ENCODE measurements at regions not wholly inside any gene's neighbourhood (a gene's known extent, or its start where the extent isn't known, plus 50 kb on each side); places are given as distances from the start of the nearest gene placed in this dataset.

DNA sequence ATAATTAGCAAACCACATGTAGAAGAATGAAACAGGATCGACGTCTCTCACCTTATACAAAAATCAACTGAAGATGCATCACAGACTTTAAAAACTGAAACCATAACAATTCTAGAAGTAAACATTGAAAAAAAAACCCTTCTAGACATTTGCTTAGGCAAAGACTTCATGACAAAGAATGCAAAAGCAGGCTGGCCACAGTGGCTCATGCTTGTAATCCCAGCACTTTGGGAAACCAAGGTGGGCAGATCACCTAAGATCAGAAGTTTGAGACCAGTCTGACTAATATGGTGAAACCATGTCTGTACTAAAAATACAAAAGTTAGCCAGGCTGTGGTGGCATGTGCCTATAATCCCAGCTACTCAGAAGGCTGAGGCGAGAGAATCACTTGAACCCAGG, 1351.7 kb downstream of the MRPL39 start:
- no peak for DNase-seq (ENCODE audit: low read depth, low spot score)

- no peak for DNase-seq (ENCODE audit: low read depth, low spot score)
These were observed 1381.8 kb downstream of the MRPL39 start for GRCh38 chr21:24225431-24225830.

DNA sequence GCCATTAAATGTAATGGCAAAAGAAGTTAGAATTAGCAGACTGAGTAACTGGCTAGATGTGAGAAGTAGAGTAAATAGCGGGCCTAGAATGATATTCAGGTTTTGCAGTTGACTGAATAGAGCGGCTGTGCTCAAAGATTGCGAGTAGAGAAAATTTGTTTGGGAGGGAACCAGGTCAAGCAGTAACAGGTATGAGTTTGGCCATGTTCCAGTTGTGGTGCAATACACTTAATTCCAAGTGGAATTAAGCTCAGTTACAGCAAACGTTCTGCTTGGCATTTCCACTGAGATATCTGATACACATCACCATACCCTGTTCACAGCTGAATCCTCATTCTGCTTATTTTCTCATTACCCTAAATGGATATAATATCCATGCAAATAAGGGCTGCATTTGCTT, 1382.9 kb downstream of the MRPL39 start:
- DNase-seq (ENCODE audit: low read depth, low spot score) = no peak

GRCh38 chr21:24223624-24224023, 1383.7 kb downstream of the MRPL39 start:
- DNase-seq (ENCODE audit: low read depth, low spot score) = no peak

DNA sequence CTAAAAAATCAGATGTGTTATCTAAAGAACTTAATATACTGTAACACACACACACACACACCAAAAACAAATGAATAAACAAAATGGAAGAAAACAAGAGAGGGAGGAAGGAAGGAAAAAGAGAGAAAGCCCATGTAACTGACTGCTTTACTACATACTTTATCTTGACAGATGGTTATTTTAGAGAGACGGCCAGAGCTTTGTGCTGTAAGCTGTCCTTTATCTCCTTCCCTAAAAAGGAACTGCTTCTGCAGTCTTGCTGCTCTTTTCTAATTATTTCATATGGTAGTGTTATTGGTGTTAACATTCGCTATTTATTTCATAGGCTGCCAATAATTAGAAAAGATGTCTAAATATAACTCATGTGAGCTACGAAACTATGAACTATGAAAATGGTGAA, 1384.6 kb downstream of the MRPL39 start:
- no peak for DNase-seq (ENCODE audit: low read depth, low spot score)

DNA sequence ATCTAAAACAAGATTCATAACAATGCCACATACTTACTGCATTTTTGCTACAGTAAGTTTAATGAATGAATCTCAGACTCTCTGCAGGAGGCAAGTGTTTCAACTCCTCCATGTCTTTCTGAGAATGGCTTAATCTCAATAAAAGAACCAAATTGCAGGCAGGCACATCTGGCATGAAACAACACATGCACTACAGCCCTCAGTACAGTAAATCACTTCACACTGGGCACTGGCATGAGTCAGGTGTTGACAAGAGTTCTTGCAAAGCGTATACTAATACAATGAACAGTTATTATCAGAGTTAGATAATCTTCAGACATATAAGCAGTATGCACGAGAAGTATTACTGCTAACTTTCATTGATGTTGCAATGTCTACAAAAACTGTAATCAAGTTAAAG, 1386.8 kb downstream of the MRPL39 start:
- no peak for DNase-seq (ENCODE audit: low read depth, low spot score)

DNA sequence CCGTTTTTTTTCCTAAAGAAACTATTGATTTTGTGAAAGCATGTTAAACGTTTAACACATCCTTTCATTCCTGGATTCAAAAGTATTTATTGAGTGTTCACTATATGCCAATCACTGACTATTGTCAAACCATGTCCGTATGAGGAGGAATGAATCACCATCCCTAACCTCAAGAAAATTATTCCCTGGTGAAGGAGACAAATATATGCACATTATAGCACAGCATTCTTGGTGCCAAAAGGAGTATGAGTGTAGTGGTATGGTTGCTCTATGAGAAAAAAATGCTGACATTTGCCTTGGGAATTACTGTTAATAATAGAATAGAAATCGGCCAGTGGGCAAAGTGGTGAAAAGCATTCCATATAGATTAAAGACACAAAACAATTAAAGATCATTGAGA, 1390.1 kb downstream of the MRPL39 start:
- no peak for DNase-seq (ENCODE audit: low read depth, low spot score)

GRCh38 chr21:24210130-24210529, 1397.2 kb downstream of the MRPL39 start:
- DNase-seq (ENCODE audit: low read depth, low spot score) = no peak

DNA sequence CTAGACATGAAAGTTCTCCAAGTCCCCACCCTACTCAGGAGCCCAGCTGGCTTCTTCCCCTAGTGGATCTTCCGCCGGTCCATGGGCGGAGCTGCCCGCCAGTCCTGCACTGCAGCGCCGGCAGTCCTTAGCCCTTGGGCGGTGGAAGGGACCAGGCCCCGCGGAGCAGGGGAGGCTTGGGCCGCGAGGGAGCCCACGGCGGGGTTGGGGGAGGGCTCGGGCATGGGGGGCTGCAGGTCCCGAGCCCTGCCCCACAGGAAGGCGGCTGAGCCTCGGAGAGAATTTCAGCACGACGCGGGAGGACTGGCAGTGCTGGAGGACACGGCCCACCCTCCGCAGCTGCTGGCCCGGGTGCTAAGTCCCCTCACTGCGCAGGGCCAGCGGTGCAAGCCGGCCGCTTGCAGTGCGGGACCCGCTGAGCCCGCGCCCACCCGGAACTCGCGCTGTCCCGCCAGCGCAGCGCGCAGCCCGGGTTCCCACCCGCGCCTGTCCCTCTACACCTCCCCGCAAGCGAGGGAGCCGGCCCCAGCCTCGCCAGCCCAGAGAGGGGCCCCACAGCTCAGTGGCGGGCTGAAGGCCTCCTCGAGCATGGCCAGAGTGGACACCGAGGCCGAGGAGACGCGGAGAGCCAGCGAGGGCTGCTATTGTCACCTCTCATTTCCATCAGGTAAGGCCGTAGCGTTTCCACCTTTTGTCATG, 1398.6 kb downstream of the MRPL39 start:
- no peak for DNase-seq (ENCODE audit: low read depth, low spot score)

DNA sequence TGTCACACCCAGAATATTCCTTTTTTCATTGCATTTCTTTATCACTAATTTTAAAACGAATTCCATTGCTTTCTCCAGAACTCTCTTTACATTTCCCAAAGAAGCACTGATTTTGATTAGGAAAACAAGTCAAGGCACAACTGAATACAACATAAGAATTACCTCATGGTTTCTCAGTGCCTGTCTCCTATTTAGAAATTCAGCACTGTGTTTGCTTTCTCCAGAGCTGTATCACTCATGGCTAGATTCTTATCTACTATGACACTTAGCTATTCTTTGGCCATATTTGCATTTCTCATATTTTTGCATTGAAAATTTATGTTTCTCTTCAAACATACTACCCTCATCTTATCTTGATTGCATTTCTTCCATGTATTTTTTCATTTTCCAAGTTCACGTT, 1402.0 kb downstream of the MRPL39 start:
- no peak for DNase-seq (ENCODE audit: low read depth, low spot score)

DNA sequence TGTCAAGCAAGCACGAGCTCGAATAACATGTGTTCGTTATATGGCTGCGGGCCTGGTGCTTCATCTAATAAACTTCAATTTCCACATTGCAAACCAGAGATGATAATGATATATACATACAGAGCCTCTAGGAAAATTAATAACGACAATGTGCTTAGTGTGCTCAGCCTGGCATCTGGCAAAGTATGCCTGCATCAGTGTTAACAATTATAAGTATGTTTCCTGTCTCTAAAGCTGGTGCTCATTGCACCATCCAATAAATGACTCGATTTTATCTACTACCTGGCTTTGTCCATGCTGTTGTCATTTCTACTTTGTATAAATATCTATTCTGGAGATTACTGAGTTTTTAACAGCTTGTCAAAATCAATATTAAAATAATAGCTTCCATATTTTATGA, 1402.6 kb downstream of the MRPL39 start:
- no peak for DNase-seq (ENCODE audit: low read depth, low spot score)

DNA sequence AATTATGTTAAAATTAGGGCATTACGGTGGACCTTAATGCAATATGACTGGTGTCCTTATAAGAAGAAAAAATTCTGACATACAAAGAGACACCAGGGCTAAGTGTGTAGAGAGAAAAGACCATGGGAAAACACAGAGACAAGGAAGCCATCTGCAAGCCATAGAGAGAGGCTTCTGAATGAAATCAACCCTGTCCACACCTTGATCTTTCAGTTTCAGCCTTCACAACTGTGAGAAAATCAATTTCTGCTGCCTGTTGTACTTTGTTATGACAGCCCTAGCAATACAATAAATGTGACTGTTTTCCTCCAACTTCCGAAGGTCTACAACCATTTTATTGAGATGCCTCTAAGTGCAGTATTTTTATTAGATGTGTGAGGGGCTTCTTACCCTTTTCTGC, 1407.2 kb downstream of the MRPL39 start:
- no peak for DNase-seq (ENCODE audit: low read depth, low spot score)

DNA sequence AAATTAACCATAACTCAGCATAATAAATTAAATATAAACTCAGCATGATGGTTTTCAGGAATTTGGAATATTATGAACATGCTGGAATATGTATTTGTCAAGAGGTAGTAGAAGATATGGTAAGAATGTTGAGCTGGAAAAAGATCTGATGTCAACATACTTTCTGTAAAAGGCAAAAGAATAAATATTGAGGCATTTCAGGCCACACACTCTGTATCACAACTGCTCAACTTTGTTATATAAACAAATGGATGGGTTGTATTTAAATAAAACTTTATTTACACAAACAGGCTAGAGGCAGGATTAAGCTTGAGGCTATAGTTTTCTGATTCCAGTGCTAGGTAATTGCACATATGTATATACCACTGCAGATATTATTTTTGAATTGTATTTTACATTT, 1409.4 kb downstream of the MRPL39 start:
- DNase-seq (ENCODE audit: low read depth, low spot score) = no peak

GRCh38 chr21:24197132-24197643, 1410.1 kb downstream of the MRPL39 start:
- no peak for DNase-seq (ENCODE audit: low read depth, low spot score)

DNA sequence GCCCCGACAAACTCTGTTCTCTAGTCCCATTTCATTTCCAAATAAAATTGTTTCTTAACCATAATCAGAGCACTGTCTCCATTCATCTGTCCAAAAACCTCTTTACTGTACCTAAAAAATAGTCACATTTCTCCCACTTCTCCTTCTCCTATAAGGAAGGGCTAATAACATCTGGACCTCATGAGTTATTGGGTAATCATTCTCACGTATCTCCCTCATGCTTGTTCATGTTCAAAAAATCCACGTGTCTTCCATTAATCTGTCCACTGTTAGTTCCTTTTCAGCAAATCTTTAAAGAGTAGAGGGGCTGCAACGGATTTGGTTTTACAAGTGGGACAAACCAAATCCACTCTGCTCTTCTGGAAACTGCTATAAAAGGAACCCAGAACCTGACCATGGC, 1418.8 kb downstream of the MRPL39 start:
- no peak for DNase-seq (ENCODE audit: low read depth, low spot score)

DNA sequence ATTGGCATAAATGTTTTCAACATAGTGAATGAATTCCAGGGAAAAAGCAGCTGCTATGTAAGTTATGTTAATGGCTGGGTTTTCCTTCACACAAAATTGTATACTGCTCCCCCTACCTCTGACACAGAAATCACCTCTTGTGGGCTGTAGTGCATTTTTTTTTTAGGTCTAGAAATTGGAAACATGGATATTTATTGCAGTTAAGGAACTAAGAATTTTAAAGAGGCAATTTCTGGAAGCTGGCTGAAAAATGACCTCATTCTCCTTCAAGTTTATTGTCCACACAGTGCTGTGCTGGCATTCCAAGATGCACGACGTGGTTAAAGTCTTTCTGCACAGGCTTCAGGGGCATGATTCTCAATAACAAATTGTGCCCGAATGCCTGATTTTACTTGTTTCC, 1424.2 kb downstream of the MRPL39 start:
- no peak for DNase-seq (ENCODE audit: low read depth, low spot score)

DNA sequence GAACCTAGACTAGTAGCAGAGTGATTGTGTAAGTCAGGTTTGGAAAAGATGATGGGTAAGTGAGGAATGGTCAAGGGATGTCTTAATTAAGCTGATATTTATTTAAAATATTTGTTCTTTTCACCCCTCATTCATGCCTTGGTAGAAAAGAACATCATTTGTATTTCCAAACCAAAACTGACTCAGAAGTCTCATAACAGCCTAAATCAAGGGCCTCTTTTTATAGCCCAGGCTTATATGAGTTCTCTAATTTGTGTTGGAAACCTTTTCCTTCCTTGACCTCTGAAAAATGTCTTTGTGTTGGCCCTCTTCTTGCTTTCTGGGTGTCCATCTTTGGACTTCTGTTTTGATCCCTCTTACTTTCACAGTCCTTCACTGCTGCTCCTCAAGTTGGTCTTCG, 1428.2 kb downstream of the MRPL39 start:
- no peak for DNase-seq (ENCODE audit: low read depth, low spot score)

DNA sequence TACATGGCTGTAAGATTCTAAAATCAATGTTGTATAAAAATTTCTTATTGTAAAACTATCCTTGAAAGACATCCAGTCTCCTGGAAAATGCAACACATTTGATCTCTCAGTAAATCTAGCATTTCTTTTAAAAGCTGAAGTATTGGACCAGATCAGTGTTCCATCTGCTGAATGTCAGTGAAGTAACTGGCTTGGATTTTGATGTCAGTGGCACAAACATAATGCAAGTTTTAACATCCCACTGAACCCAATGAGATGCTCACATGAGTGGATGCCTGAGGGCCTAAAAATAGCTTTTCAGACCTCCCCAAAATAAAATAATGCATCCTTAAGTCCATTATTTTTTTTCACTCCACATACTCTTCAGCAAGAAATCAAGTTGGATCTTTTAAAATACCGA, 1432.2 kb downstream of the MRPL39 start:
- DNase-seq (ENCODE audit: low read depth, low spot score) = no peak

- no peak for DNase-seq (ENCODE audit: low read depth, low spot score)
These were observed 1435.5 kb downstream of the MRPL39 start for GRCh38 chr21:24171736-24172135.

DNA sequence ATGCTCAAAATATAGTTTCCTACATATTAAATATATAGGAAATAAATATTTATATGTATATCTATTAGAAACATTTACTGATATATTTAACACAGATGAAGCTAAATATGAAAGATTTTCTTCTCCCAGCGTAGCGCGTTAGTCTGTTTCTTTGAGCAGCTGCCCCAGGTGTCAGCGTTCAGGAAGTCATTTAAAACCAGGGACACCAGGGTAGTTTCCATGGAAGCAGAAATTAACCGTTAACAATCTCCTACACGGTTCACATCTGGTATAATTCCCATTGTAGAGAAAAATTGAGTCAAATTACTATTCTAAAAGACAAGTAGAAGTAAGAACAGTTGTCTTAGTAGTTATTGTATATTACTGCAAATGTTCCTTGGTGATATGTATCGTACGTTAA, 1443.7 kb downstream of the MRPL39 start:
- no peak for DNase-seq (ENCODE audit: low read depth, low spot score)

- DNase-seq (ENCODE audit: low read depth, low spot score) = no peak
These were observed 1446.8 kb downstream of the MRPL39 start for GRCh38 chr21:24160528-24160927.

- no peak for DNase-seq (ENCODE audit: low read depth, low spot score)
These were observed 1454.1 kb downstream of the MRPL39 start for GRCh38 chr21:24153137-24153536.

DNA sequence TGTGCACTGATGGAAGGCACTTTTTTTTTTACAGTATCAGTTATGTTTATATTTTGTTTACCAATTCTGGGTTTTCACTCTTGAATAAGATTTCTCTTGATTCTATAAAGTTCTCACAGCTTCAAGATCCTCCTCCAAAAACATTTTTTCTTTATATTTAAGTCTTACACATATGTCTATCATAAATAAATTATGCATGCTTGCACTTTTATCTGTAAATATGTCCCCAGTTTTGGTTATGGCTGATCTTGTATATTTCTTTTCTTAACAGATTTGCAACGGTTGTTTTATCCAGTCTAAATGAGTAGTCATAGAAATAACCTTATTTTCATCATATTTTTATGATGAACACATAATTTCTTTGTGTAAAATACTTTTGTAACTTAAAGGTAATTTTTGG, 1456.5 kb downstream of the MRPL39 start:
- no peak for DNase-seq (ENCODE audit: low read depth, low spot score)

GRCh38 chr21:24148461-24148860, 1458.8 kb downstream of the MRPL39 start:
- no peak for DNase-seq (ENCODE audit: low read depth, low spot score)

All from ELF-1 (cell line).